Panc1 (cell line): ENCODE measurements at regions not wholly inside any gene's neighbourhood (a gene's known extent, or its start where the extent isn't known, plus 50 kb on each side); places are given as distances from the start of the nearest gene placed in this dataset.

Experiments used
- ATAC-seq: fragments of 200-7000 bp; cut with Tn5 transposase; 2 replicates; pipeline ENCODE4 v1.9.1; 2020; ENCODE audit warnings: mild to moderate bottlenecking, moderate library complexity
- BruUV-seq: library from RNA; stranded (reverse); fragments of 400-500 nt; replicated peaks from 2 replicates; lab custom pipeline; 2021; lab: Mats Ljungman, UMichigan
- CTCF ChIA-PET: fragments of 300-600 bp; sonication (Branson Sonifier 250); formaldehyde crosslinking; loops from one replicate; lab custom pipeline; 2022; ENCODE audit warnings: antibody characterized with exemption; lab: Charles Lee
- POLR2A ChIA-PET: fragments of 300-600 bp; sonication (Branson Sonifier 250); formaldehyde crosslinking; loops from one replicate; lab custom pipeline; 2022; ENCODE audit warnings: antibody characterized with exemption; lab: Charles Lee
- DNase-seq: peaks from one replicate; pipeline ENCODE4 v3.0.0-alpha.2; 2010; ENCODE audit warnings: low read depth, low spot score
- H3K27ac ChIP-seq: 2 replicates; pipeline ENCODE4 v1.5.1; 2011; ENCODE audit warnings: mild to moderate bottlenecking, low read length, inconsistent platforms
- H3K27me3 ChIP-seq: fragments of 200-500 bp; sonication (Bioruptor generic); 2 replicates; pipeline ENCODE4 v1.6.0; 2014; ENCODE audit warnings: low read length, inconsistent platforms; ENCODE audit not compliant: control insufficient read depth, insufficient read depth
- H3K36me3 ChIP-seq: fragments of 200-500 bp; sonication (Bioruptor generic); 2 replicates; pipeline ENCODE4 v1.5.1; 2014; ENCODE audit warnings: inconsistent platforms, mild to moderate bottlenecking, low read length, moderate library complexity; ENCODE audit not compliant: control insufficient read depth, insufficient read depth
- H3K4me1 ChIP-seq: 2 replicates; pipeline ENCODE4 v1.5.1; 2011; ENCODE audit warnings: inconsistent platforms, mild to moderate bottlenecking, low read length, moderate library complexity; ENCODE audit not compliant: control insufficient read depth, insufficient read depth
- H3K4me3 ChIP-seq, 2 experiments: 2 replicates each; pipeline ENCODE4 v1.5.1; 2011 to 2012; ENCODE audit warnings: low read depth in 2 of 2, low read length in 2 of 2, mild to moderate bottlenecking in 2 of 2, inconsistent platforms in 1 of 2, moderate library complexity in 1 of 2
- H3K9me3 ChIP-seq: fragments of 200-500 bp; sonication (Bioruptor generic); 2 replicates; pipeline ENCODE4 v1.5.1; 2014; ENCODE audit warnings: low read depth, mild to moderate bottlenecking, inconsistent platforms, low read length, moderate library complexity; ENCODE audit not compliant: control insufficient read depth, insufficient read depth
- POLR2AphosphoS5 ChIP-seq: IDR thresholded peaks from 2 replicates; pipeline ENCODE4 v1.6.1; 2012; ENCODE audit warnings: mild to moderate bottlenecking, low read depth, low read length, moderate library complexity
- SIN3A ChIP-seq: IDR thresholded peaks from 2 replicates; pipeline ENCODE4 v1.6.1; 2012; ENCODE audit warnings: low read depth, mild to moderate bottlenecking, low read length, moderate library complexity, borderline replicate concordance; ENCODE audit not compliant: insufficient read depth
- TCF7L2 ChIP-seq: IDR thresholded peaks from 2 replicates; pipeline ENCODE4 v1.6.1; 2011; ENCODE audit warnings: mild to moderate bottlenecking, low read depth, low read length, inconsistent platforms
- in situ Hi-C: cut with HindIII; loops from 2 replicates; pipeline ENCODE4 v1.10.0; 2016; ENCODE audit warnings: low sequenced_read_pairs, low pct_unique_long_range_greater_than_20kb
- intact Hi-C: fragments of 100-400 bp; cut with micrococcal nuclease; formaldehyde crosslinking; loops from one replicate; pipeline ENCODE4 v1.10.0; 2022; ENCODE audit not compliant: unreplicated experiment
- TF ChIP-seq, protein P1 (sequence below): fragments of 450-650 bp; IDR thresholded peaks from 2 replicates; pipeline ENCODE4 v1.5.1; 2017; ENCODE audit warnings: mild to moderate bottlenecking
- TF ChIP-seq, protein P2 (sequence below), 2 experiments: IDR thresholded peaks; 2 replicates each; pipeline ENCODE4 v1.6.1; 2011 to 2012; ENCODE audit warnings: low read depth in 2 of 2, control low read depth in 1 of 2, low read length in 1 of 2, mild to moderate bottlenecking in 1 of 2, moderate library complexity in 1 of 2; ENCODE audit not compliant: insufficient read depth in 1 of 2

DNA sequence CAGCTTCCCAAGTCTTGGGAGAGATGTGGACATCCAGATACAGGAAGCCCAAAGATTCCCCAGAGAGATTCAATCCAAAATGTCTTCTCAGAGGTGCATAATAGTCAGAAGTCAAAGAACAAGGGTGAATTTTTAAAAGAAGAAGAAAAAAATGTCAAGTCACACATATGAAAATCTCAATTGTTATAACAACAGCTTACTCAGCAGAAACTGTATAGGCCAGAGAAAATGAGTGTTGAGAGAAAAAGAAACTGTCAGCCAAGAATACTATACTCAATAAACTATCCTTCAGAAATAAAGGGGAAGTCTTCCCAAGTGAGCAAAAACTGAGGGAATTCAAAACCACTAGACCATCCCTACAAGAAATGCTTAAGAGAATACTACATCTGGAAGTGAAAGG is 612.9 kb upstream of the POU3F3 start:
- TF ChIP-seq, protein P1, sequence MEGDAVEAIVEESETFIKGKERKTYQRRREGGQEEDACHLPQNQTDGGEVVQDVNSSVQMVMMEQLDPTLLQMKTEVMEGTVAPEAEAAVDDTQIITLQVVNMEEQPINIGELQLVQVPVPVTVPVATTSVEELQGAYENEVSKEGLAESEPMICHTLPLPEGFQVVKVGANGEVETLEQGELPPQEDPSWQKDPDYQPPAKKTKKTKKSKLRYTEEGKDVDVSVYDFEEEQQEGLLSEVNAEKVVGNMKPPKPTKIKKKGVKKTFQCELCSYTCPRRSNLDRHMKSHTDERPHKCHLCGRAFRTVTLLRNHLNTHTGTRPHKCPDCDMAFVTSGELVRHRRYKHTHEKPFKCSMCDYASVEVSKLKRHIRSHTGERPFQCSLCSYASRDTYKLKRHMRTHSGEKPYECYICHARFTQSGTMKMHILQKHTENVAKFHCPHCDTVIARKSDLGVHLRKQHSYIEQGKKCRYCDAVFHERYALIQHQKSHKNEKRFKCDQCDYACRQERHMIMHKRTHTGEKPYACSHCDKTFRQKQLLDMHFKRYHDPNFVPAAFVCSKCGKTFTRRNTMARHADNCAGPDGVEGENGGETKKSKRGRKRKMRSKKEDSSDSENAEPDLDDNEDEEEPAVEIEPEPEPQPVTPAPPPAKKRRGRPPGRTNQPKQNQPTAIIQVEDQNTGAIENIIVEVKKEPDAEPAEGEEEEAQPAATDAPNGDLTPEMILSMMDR, result no peak
- TF ChIP-seq, protein P2, sequence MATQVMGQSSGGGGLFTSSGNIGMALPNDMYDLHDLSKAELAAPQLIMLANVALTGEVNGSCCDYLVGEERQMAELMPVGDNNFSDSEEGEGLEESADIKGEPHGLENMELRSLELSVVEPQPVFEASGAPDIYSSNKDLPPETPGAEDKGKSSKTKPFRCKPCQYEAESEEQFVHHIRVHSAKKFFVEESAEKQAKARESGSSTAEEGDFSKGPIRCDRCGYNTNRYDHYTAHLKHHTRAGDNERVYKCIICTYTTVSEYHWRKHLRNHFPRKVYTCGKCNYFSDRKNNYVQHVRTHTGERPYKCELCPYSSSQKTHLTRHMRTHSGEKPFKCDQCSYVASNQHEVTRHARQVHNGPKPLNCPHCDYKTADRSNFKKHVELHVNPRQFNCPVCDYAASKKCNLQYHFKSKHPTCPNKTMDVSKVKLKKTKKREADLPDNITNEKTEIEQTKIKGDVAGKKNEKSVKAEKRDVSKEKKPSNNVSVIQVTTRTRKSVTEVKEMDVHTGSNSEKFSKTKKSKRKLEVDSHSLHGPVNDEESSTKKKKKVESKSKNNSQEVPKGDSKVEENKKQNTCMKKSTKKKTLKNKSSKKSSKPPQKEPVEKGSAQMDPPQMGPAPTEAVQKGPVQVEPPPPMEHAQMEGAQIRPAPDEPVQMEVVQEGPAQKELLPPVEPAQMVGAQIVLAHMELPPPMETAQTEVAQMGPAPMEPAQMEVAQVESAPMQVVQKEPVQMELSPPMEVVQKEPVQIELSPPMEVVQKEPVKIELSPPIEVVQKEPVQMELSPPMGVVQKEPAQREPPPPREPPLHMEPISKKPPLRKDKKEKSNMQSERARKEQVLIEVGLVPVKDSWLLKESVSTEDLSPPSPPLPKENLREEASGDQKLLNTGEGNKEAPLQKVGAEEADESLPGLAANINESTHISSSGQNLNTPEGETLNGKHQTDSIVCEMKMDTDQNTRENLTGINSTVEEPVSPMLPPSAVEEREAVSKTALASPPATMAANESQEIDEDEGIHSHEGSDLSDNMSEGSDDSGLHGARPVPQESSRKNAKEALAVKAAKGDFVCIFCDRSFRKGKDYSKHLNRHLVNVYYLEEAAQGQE (IDR thresholded peaks at IDR 0.05; ENCODE audit: insufficient read depth in 1 of 2, low read depth in 2 of 2, low read length in 1 of 2), result no peak
- TF ChIP-seq POLR2AphosphoS5 (no peak), TCF7L2 (no peak), SIN3A (no peak)

DNA sequence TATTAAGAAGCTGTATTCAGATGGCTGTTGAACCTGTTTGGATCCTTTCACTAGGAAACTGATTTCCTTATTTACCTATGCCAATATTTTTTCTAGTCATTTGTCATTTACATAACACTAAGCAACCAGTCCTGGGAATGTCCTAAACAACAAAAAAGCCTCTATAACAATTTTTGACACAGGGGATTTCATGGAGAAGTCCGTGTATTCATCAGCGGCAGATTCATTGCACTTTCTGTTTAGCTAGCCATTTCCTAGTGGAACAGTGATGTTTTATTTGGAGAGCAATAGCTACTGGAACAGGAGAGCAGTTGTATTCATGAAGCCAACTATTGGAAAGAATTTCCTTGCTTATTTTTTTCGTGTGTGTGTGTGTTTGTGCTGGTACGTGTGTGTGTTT is 604.3 kb upstream of the POU3F3 start:
- Histone ChIP-seq H3K9me3 (0 out of 2 replicates have a peak, but pooled peaks cover 3% of the 10 kb centered on the region), H3K27me3 (no peaks in the 10 kb centered on the region), H3K27ac (no peak overlapping the region), H3K36me3 (no peaks in the 10 kb centered on the region), H3K4me3 (no peak overlapping the region), H3K4me1 (no peaks in the 10 kb centered on the region)
- DNase-seq (no peak), ATAC-seq (no peak)
- no TSS peak for BruUV-seq
- ChIA-PET CTCF (no interaction called here), POLR2A (no interaction called here)
- in situ Hi-C loops, result no loop called here
- TF ChIP-seq, protein P2 (IDR thresholded peaks at IDR 0.05; ENCODE audit: insufficient read depth in 1 of 2, low read depth in 2 of 2, low read length in 1 of 2), result no peak
- TF ChIP-seq SIN3A (no peak), POLR2AphosphoS5 (no peak), TCF7L2 (no peak)
- TF ChIP-seq, protein P1, result no peak
- intact Hi-C loops, result no loop called here

More for the DNA sequence above, 612.9 kb upstream of the POU3F3 start:
- BruUV-seq, result no TSS peak
- Histone ChIP-seq H3K9me3 (no peaks in the 10 kb centered on the region; the same call in none of the 2 replicates), H3K27me3 (no peaks in the 10 kb centered on the region), H3K4me3 (no peak overlapping the region), H3K4me1 (no peaks in the 10 kb centered on the region), H3K36me3 (no peaks in the 10 kb centered on the region), H3K27ac (no peak overlapping the region)
- POLR2A ChIA-PET, result no interaction called here
- DNase-seq (no peak), ATAC-seq (no peak)
- intact Hi-C loops, result no loop called here
- in situ Hi-C loops, result no loop called here
- CTCF ChIA-PET, result no interaction called here
